Glomerular visceral epithelial cell (primary cell): ENCODE measurements at regions not wholly inside any gene's neighbourhood (a gene's known extent, or its start where the extent isn't known, plus 50 kb on each side); places are given as distances from the start of the nearest gene placed in this dataset.

Experiments
- DNase-seq: peaks from one replicate; pipeline ENCODE4 v3.0.0-alpha.2; 2016; ENCODE audit errors: extremely low spot score

DNA sequence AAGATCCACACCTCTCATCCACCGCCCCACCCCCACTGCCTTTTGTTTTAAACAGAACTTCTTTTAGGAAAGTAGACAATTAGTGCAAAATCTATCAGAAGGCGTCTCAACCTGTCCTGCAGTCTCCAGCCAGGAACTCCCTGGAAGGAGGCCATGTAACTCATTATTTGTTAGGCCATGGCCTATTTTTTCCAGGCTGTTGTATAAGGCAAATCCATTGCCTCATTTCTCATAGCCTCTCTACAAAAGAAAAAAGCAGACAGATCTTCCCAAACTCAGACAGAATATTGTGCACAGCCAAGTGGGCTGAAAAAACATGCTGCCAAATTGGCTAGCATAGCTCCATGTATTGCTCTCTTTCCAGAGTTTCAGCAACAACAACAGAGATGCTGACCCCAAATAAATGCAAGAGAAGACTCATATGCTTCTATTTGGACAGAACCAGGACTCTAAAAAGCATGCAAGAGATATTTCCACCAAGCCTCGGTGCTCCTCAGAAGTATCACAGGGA, 770.7 kb upstream of the CXADR start:
- no peak for DNase-seq

DNA sequence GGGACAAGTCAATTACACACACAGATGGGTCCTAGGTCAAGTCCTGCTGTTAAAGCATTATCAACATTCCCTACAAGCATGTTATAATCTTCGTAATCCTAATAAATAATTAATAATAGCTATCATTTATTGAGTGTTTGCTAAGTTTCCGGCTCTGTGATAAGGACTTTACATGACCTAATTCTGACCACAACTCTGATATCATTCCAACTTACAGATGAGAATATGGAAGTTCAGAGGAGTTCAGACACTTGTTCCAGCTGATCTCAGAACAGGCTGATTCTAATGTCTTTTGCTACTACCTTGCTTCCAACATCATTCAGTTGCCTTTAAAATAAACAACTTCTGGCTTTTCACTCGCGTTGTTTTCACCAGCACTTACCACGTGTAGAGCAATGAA, 770.1 kb upstream of the CXADR start:
- DNase-seq: no peak

DNA sequence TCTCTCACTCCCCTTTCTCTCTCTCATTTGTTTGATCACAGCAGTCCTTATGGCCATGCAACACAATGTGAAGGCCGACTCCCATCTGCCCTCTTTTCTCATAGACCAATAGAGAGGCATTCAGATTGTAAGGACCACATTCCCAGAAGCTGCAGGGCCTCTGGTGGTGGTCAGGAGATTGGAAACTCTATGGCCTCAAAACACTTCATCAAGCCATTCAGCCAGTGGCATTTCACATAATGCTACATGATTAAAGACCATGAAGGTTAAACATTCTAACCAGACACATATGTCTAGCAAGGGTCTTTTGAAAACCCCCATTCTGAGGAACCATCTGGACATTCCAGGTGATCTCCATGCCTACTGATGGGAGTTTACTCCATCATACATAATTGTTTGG, 769.5 kb upstream of the CXADR start:
- DNase-seq: no peak

DNA sequence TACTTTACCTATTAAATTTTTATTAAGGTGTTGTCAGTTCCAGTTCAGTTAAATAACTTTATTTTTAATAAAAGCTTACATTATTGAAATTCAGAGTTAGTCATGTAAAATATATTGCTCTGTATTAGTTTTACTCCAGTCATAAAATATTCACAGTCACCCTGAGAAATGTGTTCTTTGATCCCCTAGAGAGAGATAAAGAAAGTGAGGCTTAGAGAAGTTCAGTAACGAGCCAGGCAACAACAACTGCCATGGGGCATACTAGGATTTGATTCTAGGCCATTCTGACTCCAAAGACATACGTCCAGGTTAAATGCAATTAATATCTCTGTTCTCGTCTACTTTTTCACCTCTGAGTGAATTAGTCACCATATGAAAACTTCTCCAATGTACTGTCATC, 761.9 kb upstream of the CXADR start:
- DNase-seq: no peak

DNA sequence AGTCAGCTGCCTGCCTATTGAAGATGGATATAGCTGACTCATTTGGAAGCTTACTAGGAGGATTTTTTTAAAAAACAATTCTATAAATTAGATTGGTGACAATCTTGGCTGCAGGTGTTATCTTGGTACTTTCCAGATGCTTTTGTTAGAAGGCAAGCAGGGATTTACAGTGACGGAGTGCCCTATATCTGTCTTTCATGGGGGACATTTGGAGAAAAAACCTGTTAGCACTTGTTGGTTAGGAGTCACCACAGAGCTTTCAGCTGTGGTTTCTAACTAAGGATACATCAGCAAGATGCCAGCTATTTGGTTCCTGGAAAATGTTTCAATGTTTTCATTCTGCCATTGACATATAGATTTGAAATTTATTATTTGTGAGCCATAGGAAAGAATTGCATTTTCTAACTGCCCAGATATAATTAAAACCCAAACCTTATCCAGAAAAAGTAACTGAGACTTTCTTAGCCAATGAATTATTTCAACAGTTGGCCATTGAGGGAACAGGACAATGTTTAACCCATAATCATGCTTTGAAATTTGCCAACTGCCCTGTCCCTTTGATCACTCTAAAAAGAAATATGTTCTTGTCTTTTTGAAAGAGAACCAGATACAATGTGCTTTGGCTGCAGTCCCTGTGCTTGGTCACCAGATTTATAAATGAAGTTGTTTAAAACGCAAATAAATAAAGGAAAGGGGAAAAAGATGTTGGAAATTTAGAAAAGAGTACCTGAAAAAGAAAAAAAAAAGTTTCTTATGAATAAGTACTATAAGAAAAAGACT, 761.0 kb upstream of the CXADR start:
- no peak for DNase-seq

DNA sequence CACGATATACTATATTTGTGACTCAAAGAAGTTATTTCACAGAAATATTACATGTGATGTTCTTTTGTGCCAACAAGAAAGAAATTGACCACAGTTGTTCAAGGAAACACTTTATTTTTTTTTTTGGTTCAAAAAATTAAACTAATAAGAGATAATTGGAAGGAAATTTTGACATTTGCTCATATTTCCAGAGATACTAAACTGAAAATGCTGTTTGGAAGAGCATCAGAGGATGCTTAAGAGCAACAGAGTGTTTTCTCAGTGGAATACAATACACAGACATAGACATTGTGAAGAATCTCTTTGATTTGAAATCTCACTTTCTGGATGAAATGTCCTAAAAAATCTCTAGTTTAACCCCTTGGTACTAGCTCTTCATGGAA, 760.4 kb upstream of the CXADR start:
- DNase-seq: no peak

DNA sequence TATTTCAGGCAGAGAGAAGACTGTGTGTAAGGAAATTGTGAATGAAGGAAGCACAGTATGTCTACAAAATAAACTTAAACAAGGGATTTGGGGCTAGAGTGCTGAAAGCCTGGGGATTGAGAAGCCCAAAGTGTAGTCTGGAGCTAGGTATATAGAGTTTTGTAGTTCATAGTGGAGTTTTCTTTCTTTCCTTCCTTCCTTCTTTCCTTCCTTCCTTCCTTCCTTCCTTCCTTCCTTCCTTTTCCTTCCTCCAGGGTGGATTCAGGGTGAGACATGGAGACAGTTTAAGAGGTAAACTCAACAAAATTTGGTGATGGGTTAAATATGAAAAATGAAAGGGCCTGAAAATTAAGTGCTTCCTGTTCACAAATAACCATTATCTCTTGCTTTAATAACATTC, 757.8 kb upstream of the CXADR start:
- no peak for DNase-seq

DNA sequence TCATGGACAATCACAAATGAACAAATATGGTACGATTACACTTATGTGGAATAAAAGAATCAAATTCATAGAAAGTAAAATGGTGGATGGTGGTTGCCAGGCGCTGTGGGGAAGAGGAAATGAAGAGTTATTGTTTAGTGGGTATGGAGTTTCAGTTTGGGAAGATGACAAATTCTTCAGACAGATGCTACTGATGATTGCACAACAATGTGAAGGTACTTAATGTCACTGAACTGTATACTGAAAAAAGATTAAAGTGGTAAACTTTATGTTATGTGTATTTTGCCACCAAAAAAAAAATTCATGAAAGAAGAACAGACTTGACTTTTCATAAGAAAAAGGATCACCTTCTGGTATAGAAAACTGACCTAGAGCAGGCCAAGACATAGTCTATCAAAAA, 745.6 kb upstream of the CXADR start:
- DNase-seq: no peak

DNA sequence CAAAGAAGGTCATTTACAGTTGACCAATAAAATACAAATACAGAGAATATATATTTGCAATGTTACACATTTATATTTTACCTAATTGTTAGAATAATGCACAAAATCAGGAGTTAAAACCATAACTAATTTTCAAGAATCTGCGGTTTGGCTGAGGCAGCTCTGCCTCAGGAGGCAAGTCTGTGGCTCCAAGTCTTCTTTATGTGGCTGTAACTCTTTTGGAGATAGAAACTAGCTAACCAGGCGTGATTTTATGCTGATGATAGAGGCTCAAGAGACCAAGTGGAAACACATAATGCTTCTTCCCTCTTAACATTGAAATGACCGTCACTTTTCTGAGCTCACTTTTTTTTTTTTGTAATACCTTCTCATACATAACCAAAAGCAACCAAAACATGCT, 744.7 kb upstream of the CXADR start:
- DNase-seq: no peak

DNA sequence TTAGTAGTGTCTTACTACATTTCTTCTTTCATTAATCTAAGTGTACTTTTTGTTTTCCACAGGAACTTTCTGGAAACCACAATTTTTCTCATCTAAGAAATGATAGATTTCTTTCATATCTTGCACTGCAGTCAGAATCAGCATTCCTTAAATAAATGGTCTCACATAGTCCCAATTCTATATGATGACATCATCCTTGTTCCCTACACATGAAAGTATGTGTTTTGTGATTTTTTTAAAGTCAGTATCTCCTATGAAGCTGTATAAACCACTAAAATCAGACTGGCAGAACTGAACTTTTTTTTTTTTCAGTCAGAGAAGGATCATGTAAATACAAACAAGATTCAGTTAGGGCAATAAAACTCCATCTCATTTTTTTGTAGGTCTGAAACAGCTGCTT, 742.6 kb upstream of the CXADR start:
- DNase-seq: no peak

DNA sequence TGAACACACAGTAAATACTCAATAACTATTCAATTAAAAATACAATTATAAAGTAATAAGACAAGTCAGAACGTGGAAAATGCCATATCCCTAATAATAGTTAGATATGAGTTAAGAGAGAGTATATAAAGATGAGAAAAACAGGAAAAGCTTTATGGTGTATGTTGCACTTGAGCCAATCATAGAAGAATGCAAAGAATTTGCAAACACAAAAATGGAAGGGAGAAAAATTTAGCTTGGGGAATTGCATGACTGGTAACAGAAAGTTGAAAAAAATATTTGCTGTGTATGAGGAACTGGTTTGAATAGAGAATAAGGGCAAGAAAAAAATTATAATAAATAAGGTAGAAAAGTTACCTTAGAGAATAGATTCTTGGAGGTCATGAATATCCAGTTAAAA, 739.6 kb upstream of the CXADR start:
- no peak for DNase-seq

DNA sequence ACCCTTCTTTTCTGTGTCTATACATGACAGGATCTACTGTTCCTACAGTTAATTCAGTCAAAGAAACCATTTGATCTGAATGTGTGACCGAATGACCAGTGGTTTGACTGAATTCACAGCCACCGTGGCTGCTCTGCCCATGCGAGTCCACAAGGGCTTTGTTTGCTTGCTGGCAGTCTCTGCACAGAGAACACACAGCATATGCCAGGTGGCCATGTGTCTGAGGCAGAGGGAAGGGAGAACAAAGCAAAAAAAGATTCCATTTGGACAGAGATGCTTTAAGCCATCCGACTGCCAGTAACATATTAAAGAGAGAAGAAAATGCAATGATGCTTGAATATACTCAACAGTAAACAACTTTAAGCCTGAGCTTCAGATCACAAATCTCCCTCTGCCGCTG, 737.8 kb upstream of the CXADR start:
- no peak for DNase-seq

DNA sequence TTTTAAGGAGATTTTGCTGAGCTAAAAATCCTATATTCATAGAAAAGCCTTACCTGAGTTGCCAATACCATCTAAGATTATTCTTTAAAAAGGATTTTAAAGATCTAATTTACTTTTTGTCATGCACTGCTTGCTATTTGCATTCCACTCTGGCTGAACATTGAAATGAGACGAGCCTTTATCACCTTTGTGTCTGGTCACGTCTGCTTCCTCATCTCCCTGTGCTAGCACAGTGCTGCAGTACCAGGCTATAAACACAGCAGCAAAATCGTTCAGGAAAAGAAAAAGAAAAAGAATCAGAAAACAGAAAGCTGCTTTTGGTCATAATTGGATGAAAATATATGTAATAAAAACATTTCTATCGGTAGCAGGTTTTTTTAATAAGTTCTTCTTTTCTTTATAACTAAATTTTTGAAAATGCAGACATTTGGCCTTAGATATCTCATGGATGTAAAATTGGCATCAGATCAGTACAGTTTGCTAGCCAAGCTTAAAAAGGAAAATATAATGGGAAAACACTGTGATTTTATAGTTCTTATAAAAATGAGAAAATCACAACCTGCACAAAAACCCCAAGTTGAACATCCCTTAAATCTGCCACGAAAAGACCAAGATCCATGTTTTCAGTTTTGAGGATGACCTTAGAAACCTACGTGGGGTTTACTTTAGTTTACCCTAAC, 735.7 kb upstream of the CXADR start:
- DNase-seq: no peak

DNA sequence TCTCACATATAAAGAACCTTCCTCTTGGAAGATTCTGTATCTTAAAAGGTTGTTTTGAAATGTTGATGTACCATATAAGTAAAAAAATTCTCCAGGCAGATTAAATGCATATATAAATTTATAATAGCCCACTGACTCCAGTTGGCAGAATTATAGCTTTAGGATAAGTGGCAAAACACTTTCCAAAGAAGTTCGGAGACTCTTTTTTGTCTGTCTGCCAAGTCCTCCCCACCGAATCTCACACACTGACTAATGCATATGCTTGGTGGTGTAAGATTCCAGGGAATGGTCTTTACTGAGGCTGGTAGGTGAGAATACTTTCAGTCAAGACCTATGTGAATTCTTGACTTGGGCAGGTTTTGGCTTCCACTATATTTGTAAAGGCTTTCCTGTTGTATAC, 724.3 kb upstream of the CXADR start:
- no peak for DNase-seq

DNA sequence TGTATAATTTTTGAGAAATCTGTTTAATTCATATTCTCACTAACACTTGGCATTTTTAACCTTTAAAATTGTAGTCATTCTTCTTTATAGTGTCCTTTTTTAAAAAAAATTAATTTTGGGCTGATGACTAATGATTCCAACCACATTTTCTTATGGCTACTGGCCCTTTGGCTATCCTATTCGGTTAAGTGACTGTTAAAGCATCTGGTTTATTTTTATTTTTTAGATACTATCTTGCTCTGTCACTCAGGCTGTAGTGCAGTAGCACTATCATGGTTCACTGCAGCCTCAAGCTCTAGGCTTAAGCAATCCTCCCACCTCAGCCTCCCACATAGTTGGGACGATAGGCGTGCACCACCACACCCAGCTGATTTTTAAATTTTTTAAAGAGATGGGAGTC, 723.2 kb upstream of the CXADR start:
- no peak for DNase-seq

DNA sequence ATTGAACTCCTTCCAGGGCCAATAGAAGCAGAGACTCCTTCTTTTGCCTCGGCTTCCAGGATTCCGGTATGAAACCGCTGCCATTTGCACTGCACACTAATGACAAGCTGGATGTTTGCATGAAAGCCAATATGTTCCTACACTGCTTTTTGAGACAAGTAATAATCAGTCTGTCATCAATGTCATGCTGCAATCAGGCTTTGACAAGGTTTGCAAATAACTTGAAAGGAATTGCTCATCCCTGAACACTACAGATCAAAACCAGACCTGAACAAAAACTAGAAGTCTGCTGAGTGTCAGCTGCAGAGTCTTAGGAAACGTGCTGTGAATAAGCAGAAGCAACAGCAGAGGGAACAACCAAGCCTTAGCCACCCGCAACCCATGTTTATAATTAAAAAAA, 720.7 kb upstream of the CXADR start:
- DNase-seq: no peak

DNA sequence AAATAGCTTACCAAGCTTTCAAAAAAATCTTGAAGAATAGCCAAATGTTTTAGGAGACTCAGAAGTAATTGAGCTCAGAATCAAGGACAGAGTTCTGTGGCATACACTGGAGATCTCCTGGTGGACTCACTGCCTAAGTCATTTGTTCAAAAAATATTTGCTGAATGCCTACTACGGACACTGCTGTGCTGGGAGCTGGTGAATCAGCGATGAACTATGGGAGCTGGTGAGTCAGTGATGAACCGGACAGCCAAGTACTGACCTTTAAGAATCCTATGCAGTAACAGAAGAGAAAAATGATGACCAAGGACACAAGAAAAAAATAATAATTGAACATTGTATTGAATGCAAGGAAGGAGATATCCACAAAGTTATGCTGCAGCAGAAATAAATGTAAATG, 717.9 kb upstream of the CXADR start:
- peak; percentile 77 for DNase-seq

DNA sequence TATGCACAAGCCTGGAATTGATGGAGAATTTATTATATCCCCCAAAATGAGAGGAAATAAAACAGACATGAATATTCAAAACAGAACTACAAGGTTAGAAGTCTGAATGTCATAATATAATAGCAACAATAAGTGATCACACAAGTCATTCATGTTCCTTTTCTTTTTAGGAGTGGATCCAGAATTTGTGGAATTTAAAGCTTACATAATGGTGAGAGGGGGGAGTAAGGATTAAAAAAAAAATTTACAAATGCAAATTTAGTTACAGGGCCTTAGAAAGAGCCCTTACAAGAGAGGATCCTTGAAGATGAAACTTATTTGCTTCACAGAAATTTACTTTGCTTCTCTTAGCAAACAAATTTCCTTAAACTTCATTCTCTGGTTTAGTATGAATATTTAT, 716.1 kb upstream of the CXADR start:
- DNase-seq: no peak

DNA sequence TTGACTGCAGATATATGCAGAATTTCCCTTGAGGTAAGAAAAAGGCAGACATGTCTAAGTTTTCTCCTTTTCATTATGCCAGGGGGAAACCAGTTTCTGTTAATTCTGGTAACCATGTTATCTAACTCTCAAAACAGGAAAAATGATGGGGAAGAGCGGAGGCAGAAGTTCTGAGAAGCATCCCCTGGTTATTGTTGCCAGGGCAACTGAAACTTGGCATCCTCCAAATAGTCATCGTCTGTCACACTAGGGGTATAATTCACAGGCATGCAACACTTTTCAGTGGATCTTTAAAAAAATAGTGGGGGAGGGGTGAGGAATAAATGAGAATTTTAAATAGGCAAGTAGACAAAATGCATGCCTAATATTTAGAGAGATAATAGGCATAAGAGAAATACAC, 715.3 kb upstream of the CXADR start:
- DNase-seq: no peak

DNA sequence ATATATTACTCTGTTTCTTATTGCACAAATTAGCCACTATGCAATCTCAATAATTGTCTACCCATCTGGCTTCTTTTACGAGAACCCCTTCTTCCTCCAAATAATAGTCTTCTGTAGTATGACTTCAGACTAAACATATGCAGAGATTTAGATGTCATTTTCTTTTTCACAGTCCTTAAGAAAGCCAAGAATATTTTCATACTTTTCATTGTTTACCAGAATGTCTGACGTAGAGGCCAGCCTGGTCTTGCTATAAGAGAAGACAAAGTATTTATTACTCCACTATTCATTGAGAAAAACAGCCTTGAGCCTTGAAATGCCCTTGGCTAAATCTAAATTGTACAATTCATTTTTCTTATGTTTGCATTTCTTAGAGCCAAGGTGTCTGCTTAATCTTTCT, 714.9 kb upstream of the CXADR start:
- DNase-seq: no peak

DNA sequence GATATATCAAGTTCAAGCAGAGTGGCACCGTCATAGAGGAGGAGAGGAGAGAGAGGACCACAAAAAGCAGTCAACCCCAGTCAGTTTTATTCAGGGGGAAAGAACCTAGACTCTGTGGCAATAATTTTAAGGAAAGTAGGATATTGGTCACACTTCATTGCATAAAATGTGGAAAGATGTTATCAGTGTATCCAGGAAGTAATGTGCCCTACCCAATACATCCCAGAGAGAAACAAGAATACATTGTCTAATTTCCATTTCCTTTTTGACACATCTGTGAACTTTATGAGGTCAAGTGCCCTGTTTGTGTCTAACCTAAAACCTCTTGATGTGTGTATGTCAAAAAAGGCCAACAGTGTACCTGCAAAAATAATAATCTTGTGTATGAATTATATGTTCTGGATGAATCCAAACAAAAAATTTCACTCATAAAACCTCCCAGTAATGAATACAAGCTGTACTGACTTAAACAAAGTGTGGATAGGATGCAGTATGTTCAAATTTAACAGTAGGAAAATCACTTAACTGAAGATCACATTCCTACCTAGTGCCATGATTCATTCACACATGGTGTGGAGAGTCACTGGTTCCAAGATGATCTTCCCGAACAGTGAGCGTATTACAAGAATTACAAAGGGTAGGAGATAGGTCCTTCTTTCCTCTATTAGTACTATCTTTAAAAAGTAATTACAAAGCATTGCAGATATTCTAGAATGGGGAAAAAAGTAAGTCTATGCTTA, 712.1 kb upstream of the CXADR start:
- DNase-seq: no peak

DNA sequence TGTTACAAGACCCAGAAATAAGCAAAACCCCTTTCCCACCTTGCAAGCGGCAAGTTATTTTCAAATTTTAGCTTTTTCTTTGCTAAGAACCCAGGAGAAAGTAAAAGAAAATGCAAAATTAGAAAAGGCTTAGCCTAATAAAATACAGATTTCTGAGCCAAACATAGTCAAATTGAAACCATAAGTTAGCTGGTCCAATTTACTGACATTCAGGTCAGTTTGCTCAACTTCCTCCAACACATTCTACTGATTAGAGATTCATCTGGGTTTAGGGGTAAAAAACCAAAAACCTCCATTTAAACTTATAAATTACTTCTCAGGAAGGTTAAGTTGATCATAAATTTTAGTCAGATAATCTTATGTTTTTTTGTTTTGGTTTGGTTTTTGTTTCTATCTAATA, 701.8 kb upstream of the CXADR start:
- DNase-seq: no peak

DNA sequence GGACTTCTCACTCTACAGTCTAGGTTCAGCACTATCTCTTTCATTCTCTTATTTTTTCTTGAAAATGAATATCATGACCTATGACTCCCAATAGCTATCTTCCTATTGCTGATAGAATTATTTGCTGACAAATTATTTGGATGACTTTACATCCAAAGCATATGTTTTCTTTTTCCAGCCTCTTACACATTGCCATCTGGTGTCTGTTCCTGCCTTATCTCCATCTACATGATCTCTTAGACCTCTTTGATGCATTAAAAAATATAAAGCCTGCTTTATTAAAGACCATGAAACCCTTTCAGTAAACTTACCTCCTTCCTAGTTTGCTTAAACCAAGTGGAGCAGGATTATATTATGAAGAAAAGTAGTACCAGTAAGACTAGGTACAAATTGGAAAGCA, 700.9 kb upstream of the CXADR start:
- no peak for DNase-seq
